NCI-H1105 (cell line): ENCODE measurements at regions not wholly inside any gene's neighbourhood (a gene's known extent, or its start where the extent isn't known, plus 50 kb on each side); places are given as distances from the start of the nearest gene placed in this dataset.
"Not testable (repeated sequence)": the region's sequence is repeated elsewhere in the genome, so short reads cannot be mapped to it uniquely, and the experiment has no call there.

ENCODE experiments used
- DNase-seq: peaks from one replicate; lab custom pipeline; 2025; lab: John Stamatoyannopoulos, UW

DNA sequence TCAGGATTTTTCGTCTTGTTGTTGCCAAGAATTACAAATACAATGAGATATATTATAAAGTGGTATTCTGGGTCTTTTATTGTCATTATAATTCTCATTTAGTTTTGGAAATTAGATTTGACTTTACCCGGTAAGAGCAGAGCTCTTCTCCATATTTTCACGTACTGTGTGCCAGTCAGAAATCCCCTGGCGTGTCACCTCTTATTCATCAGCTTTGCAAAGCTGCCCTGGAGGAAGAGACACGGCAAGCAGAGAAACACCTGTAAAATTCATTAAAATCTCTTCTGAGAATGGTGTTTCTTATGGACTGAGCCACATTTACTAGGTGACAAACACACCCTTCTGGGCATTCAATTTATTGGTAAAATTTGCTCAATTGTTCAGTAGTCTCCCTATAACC is 440.4 kb downstream of the HINT1 start:
- DNase-seq = no peak

DNA sequence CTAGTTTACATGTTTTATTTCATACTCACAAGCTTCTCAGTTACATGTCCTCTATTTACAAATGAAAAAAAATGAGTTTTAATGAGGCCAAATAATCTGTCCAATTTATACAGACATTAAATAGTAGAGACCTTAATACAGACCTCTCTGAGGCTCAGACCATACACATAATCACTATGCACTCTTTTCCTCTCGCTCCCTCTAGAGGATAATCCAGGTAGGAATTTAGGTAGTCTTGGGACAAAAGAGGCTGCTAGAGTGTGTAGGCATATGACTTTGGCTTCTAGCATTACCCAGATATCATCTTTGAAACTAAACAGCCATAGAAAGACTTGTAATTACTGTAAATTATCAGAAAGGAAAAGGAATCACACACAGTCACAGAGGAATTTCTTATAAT is 444.7 kb downstream of the HINT1 start:
- no peak for DNase-seq

DNA sequence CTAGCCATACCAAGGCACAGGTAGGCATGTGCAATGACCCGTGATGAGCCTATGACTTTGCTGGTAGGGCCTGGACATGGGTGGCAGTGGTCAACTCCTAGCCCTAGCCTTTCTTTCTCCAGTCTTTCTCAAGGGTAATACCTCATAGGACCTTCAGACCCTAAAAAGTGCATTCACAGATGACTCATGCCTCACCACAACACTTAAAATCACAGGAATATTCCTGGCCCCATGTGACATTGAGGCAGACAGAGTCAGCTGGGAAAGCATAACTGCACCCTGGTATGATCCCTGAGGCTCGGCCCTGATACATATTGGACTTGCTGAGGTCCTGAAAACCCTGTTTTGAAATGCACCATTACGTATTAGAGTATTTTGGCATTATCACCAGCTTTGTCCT is 449.5 kb downstream of the HINT1 start:
- DNase-seq = no peak

DNA sequence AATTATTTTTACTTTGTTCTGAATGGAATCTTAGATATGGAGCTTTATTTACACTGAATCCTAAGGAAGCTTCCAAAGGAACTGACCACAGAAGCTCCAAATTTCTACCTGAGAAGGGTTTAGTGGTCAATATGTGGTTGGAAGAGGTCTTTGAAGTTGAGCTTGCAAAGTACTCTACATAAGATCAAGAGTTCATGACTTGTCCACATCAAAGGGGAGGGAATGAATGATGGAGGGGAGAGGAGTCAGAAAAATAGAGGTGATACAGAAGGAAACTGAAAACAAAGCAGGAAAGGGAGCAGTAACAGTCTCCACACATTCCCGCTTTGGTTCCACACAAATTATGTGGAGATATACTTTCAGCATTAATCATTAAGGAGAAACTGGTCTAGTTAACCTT is 450.9 kb downstream of the HINT1 start:
- no peak for DNase-seq

DNA sequence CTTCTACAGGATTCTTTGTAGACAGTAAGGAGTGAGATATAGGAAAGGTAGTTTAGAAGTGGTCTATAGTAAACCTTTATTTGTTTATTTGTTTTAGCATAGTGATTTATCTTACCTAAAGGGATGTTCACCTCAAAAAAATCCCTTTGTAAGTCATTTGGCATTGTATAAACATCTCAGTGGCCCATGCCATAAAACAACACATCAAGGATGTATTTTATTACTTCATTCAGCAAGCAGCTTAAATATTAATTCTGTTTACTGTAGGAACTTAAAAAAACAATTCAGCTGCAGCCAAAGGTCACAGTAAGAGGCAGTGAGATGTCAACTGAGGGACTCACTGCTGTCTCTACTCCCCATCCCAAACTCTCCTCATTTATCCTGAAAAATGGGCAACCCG is 452.7 kb downstream of the HINT1 start:
- DNase-seq = no peak

DNA sequence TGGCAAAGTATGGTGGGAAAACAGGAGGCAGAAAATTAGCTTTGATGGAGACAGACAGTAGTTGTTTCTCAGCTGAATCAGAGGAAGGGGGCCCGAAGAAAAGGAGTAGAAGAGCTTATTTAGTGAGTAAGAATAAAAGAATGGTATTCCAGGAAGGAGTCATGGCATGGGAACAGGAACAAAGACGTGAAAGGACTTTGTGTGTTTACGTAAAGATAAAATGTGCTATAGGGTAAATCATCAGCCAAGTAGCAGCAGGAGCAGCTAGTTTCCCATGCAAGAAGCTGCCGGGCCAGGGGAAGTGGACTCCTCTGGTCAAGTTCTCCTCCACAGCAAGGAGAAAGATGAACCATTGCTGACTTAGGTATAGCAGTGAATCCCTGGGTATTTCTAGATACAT is 454.5 kb downstream of the HINT1 start:
- DNase-seq = no peak

DNA sequence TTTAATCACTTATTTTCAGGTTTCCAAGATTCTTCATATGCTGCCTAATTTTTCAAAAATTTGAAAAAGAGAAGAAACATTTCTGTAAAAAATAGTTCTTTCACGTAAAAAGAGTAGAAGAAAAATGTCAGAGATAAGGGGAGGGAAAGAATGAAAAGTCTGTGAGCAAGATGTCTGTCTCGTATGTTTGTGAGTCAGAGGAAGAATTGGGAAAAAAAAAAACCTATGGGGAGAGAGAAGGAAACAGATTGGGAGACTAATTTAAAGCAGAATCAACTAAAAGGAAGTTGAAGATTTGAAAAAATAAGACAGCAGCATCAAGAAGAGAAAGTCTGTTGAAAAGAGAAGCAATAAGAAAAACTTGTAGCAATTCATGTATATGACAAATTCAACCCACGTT is 456.3 kb downstream of the HINT1 start:
- DNase-seq = no peak

DNA sequence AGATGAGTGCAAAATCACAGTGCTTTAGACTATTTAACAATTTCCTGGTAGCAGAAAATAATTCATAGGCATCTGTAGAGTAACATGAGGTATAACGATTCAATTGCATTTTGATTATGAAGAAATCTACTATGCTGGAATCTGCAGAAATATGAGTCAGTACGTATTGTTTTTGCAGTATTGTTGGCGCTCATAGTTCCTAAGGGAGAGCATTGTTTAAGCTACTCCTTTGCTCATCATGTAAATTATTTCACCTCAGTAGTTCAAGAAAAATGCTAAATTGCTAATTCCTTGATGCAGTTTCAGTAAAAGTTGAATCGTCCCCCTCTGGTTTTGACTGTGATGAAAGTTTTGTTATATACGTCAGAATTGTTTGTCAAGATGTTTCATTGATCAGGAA is 458.4 kb downstream of the HINT1 start:
- no peak for DNase-seq

DNA sequence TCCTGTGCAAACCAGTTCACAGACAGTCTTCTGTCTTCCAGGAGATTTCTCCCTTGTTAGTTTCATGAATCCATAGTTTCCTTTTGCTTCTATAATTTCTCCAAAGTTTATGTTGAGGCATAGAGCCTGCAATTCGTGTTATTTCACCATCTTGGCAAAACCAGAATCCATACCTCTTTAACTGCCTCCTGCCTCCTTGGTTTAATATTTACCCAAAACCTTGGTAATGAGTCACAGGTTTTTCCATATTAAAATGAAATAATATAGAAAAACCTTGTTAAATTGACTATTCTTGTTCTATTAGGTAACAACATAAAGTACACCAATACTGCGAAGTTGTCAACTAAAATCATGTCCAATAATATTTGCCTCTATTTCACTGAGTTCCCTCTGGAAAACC is 459.7 kb downstream of the HINT1 start:
- no peak for DNase-seq

DNA sequence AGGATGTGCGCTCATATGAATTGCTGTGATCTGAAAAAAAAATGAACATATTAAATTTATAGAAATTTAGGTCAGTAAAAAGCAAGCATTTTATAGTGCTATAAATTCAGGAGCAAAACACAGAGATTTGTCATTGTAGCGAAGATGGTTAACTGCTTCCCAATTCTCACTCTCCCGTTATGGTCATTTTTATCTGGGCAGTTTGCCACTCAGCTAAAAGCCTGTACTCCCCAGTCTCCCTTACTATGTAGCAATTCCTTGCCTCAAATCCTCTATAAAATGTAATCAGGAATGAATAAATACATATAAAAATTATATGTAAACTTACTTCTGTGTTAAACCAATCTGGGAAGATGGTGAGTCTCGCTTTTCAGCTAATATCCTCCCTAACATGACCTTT is 471.5 kb downstream of the HINT1 start:
- DNase-seq = no peak

DNA sequence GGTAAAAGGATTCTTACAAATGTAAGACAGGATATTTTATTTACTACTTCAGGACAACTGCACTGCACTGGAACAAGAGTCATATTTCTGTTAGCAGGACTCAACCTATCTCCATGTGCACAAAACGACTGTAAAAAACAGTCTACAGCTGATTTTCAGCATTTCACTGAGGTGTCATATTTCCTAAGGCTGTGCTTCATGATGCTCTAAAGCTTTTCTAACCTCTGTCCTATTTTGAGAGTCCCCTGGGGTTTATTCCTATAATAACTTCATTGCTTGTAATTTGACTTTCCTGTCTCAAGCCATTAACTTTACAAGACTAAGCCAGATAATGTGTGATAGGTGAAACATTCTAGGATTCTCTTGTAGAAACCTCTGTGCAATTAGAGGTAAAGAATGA is 472.3 kb downstream of the HINT1 start:
- DNase-seq = no peak

DNA sequence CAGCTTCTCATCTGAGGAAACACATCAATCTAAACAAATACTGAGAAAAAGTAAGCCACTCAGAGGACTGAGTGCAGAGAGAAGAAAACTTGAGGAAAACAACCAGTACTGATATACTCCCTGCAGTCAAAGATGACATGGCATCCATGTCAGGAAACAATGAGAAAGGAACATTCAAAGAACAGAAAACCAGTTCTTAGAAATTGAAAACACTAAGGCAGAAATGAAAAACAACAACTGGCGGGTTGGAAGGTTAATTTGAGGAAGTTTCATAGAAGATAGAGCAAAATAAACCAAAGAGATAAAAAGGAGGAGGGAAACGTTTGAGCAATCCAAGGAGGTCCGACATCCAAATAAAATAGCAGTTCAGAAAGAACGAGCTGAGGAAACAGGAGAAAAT is 475.2 kb downstream of the HINT1 start:
- DNase-seq = no peak

DNA sequence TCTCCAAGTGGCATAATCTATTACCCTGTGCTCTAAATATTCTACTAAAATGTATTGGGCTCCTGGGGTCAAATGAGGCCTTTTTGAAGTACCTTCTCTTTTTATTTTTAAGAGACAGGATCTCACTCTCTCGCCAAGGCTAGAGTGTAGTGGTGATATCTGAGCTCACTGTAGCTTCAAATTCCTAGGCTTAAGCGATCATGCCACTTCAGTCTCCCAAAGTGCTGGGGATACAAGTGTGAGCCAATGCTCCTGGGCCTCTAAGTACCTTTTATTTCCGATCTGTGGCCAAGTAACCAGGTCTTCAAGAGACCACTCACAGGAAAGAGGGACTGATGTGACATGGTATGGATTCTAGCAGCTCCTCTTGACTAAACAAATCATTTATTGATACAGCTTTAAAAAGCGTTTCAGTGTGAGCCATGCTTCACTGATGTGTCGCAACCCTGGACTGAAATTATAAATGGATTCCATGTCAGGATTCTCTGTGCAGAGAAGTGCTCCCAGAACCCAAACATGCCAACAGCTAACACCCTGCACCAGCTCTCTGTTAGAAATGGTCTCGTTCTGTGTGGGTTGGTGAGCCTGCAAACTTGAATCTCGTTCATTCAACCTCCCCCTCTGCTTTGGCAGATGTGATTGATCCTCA is 477.8 kb downstream of the HINT1 start:
- DNase-seq = no peak

DNA sequence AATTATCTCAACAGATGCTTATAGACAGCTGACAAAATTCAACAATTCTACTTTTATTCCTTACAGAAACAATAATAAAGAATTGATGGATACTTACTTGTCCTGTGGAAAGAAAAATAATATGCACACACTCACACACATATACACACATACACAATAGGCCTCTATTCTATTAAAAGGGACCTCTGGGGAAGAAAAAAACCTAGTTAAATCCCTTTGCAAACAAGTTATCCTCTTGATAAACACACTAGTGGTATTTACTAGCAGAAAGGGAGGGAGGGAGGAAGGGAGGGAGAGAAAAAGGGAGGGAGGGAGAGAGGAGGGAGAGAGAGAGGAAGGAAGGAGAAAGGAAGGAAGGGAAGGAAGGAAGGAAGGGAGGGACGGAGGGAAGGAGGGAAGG is 486.4 kb downstream of the HINT1 start:
- no peak for DNase-seq

DNA sequence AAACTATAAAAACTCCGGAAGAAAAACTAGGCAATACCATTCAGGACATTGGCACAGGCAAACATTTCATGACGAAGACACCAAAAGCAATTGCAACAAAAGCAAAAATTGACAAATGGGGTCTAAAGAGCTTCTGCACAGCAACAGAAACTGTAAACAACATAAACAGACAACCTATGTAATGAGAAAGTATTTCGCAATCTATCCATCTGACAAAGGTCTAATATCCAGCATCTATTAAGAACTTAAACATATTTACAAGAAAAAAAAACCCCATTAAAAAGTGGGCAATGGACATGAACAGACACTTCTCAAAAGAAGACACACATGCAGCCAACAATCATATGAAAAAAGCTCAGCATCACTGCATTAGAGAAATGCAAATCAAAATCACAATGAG is 498.6 kb downstream of the HINT1 start:
- DNase-seq = no peak

DNA sequence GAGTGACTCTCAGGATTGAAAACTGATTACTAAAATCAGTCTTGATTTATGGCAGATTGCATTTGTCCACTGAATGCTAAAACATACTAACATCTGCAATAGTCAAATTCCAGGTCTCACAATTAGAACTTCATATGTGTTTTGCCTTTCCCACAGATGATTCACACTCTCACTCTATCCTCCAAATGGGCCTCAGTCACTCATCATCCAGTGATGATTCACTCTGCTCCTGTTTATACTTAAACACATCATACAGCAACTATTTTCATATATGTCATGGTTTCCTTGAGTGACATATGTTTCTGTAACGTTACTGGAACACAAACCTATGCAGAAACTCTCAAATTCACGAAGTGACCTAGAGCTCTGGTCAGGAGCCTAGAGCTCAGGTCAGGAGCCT is 512.9 kb downstream of the HINT1 start:
- DNase-seq = no peak

DNA sequence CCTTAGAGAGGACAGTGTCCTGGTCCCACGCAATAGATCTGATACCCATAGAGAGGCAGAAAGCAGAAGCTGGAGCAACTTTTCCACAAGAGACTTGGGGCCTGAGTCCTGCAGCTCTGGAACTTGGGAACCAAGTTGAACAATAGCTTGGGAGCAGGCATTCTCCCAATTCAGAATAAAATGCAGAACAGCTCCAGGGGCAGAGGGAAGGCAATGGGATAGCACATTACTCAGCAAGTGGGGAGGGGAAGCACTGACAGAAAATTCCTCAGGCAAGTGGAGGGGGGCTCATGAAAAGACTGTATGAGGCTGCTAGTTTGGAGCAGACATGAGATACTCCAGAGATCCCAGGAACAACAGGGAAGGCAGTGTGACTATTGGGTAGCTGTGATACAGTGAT is 513.6 kb downstream of the HINT1 start:
- no peak for DNase-seq

DNA sequence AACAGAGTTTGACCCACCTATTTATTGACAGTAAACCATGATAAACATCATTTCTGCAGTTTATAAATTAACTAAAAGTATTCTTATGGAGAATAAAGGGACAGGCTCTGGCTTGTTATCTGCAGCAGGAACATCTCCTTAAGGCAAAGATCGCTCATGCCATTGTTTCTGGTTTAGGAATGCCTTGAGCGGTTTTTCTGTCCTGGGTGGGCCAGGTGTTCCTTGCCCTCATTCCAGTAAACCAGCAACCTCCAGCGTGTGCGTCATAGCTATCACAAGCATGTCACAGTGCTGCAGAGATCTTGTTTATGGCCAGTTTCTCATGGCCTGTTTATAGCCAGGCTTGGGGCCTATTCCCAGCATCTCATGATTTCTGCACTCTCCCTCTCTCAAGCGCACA is 521.7 kb downstream of the HINT1 start:
- DNase-seq = no peak

DNA sequence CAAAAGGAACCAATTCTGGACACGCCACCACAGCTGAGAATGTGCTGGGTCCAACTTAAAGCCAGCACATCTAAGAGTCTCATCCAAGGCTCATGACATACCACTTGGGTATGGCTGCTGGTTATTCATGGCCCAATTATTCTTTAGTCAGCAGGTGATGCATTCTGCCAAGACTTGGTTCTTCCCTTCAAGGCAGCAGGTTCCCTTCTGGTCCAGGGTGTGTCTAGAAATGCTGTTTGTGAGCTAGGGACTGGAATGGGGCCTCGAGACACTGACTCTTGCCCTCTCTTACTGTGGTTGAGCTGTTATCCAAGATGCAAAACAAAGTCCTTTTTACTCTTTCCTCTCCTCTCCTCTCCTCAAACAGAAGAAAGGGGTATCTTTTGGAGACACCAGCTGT is 522.6 kb downstream of the HINT1 start:
- DNase-seq = no peak

DNA sequence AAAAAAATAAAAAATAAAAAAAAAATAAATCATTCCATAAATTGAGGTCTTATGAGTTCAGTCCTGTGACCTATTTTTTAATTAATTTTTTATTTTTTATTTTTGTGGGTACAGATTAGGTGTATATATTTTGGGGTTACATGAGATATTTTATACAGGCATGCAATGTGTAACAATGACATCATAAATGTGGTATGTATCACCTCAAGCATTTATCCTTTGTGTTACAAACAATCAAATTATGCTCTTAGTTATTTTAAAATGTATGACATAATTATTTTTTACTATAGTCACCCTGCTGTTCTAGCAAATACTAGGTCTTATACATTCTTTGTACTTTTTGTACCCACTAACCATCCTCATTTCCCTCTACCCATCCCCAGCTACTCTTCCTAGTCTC is 537.9 kb downstream of the HINT1 start:
- no peak for DNase-seq

DNA sequence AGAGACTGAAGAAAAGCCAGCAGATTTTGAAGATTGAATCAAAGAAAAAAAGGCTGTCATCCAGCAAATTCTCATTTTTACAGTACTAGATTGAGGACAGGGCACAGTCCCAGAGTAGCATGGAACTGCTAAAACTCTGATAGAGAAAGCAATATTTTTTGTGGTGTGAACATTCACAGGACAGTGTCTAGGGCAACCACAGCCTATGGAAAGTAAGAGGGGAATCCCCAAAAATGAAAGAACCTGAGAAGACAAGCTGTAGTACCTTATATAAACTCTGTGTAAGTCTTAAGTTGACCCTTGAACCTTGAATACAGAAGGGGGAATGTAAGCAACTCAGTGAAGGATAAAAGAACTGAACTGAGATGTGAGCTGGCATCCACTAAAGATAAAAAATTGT is 540.3 kb downstream of the HINT1 start:
- no peak for DNase-seq

DNA sequence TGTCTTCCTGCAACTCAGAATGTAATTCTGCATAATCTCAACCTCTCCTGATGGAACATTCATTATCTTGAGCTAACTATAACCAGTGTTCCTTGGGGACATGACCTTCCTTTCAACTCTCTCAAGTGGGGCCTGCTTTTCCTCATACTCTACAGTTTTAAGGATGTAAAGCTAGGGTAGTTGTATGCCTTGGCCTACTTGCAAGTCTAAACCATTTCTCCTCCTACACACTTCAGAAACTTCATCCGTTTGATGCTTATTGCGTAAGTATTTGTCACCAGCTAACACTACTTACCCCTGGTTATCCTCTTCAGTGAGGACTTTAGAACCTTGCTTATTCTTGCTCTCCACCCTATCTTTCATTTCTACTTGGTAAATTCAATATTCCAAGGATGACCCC is 548.9 kb downstream of the HINT1 start:
- DNase-seq = no peak

DNA sequence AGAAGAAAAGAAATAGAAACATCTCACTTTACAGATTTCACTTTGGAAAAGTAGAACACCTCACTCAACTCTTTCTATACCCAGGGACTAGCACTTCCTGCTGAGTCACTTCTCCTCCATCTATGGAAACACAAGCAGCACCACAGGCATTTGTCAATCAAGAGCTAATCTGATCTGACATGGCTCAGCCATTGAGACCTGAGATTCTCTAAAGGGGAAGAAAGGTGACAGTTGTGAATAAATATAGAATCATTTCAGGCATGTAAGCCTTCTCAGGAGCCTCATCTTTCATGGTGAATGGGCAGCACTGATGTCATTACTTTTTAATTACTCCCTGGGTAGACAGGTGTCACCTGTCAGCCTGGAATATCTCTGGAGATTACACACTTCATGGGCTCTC is 559.8 kb downstream of the HINT1 start:
- no peak for DNase-seq

DNA sequence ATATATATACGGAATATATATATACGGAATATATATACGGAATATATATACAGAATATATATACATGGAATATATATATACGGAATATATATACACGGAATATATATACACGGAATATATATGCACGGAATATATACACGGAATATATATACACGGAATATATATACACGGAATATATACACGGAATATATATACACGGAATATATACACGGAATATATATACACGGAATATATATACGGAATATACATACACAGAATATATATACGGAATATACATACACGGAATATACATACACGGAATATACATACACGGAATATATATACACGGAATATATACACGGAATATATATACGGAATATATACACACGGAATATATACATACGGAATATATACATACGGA is 568.4 kb downstream of the HINT1 start:
- DNase-seq = not testable (repeated sequence)

DNA sequence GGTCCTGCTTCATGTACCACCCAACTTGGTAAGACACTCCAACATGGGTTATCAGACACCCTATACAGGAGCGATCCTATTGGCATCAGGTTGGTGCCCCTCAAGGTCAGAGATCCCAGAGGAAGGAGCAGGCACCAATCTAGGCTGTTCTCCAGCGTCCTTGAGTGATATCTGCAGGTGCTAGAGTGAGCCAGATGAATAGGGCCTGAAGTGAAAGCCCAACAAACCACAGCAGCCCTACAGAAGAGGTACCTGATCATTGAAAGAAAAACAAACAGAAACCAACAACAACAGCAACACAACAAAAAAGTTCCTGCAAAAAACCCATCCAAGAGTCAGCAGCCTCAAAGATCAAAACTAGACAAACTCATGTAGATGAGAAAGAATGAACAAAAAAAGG is 584.8 kb downstream of the HINT1 start:
- DNase-seq = no peak
